ENCODE measurements at regions not wholly inside any gene's neighbourhood (a gene's known extent, or its start where the extent isn't known, plus 50 kb on each side); places are given as distances from the start of the nearest gene placed in this dataset.
"Not testable (repeated sequence)": the region's sequence is repeated elsewhere in the genome, so short reads cannot be mapped to it uniquely, and the experiment has no call there.

DNA sequence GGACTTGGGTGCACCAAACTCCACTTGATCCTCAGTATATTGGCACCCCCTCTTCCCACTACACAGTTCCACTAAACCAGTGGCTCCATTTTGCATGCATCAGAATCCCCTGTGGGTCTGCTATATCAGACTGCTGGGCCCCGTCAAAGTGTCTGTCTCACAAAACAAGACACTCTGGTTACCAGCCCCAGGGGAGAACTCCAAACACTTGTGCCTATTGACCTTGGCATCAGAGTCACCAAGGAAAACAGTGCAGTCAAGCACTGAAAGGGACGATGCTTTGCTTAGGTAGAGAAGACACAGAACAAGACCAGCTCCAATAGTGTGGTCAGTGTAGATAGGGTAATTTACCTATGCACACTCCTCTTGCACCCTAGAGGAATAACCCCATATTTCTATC is 205.8 kb upstream of the RAI14 start:
- no peak overlapping the region for H3K4me3 ChIP-seq (ENCODE audit: low read depth, low read length)
- TF ChIP-seq POLR2A (IDR thresholded peaks at IDR 0.05; ENCODE audit: extremely low read depth, insufficient read length) (no peak), MYC (IDR thresholded peaks at IDR 0.05; ENCODE audit: low read depth, low read length) (no peak)
- TF ChIP-seq, protein P1, sequence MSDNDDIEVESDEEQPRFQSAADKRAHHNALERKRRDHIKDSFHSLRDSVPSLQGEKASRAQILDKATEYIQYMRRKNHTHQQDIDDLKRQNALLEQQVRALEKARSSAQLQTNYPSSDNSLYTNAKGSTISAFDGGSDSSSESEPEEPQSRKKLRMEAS (IDR thresholded peaks at IDR 0.05; ENCODE audit: low read depth, low read length), result no peak
- no peak for DNase-seq (ENCODE audit: low read depth)

DNA sequence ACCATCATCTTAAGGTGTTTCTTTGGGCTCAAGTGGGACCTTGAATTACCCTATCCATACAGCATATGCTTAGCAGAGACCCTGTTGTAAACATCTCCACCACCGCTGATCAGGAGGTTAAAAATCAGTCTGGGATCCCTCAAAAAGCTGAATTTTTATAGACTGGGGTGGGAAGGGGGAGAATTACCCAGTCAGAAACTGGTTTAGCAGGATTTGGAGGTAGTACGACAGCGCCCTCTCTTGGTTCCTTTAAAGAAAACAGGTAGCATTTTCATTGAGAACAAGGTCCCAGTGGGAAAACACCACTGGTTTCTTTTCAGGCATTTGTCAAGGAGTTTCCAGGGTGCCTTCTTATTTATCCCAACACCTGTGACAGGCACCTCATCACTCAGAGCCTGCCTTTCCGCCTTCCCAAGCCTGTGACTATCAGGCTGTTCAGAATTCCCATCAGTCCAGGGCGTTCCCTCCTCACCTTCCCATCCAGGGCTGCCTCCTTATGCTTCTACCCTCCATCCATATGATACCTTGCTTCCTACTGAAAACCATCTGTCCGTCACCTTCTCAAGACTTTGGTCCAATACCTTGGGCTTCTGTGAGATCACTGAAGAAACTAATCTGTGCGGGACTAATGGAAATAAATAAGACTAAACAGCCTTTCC is 203.8 kb upstream of the RAI14 start:
- TF ChIP-seq MYC (IDR thresholded peaks at IDR 0.05; ENCODE audit: low read depth, low read length) (no peak), POLR2A (IDR thresholded peaks at IDR 0.05; ENCODE audit: extremely low read depth, insufficient read length) (no peak)
- TF ChIP-seq, protein P1 (IDR thresholded peaks at IDR 0.05; ENCODE audit: low read depth, low read length), result 0 out of 2 replicates have a peak, but pooled peaks have one; percentile 15
- TF ChIP-seq, protein P2, sequence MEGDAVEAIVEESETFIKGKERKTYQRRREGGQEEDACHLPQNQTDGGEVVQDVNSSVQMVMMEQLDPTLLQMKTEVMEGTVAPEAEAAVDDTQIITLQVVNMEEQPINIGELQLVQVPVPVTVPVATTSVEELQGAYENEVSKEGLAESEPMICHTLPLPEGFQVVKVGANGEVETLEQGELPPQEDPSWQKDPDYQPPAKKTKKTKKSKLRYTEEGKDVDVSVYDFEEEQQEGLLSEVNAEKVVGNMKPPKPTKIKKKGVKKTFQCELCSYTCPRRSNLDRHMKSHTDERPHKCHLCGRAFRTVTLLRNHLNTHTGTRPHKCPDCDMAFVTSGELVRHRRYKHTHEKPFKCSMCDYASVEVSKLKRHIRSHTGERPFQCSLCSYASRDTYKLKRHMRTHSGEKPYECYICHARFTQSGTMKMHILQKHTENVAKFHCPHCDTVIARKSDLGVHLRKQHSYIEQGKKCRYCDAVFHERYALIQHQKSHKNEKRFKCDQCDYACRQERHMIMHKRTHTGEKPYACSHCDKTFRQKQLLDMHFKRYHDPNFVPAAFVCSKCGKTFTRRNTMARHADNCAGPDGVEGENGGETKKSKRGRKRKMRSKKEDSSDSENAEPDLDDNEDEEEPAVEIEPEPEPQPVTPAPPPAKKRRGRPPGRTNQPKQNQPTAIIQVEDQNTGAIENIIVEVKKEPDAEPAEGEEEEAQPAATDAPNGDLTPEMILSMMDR (IDR thresholded peaks at IDR 0.05; ENCODE audit: low read depth, low read length), result peak; percentile 12
- DNase-seq (ENCODE audit: low read depth), result peak; percentile 36
- no peak overlapping the region for H3K4me3 ChIP-seq (ENCODE audit: low read depth, low read length)

DNA sequence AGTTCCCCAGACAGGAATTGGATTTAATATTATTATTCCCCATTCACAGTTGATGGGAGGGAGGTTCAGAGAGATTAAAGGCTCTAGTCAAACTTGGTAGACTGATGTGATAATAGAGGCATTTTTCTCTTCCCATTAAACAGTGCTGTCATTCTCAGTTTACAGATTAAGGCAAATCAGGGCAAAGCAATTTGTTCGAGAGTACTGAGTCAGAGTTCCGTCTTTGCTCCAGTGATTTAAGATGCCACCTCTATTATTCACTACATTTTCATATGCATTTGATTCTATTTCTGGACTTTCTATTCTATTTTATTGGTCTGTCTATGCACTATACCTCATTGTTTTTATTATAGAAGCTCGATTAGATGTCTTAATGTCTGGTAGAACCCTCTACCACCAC is 201.0 kb upstream of the RAI14 start:
- TF ChIP-seq, protein P2 (IDR thresholded peaks at IDR 0.05; ENCODE audit: low read depth, low read length), result no peak
- no peak for TF ChIP-seq POLR2A (IDR thresholded peaks at IDR 0.05; ENCODE audit: extremely low read depth, insufficient read length)
- TF ChIP-seq, protein P1 (IDR thresholded peaks at IDR 0.05; ENCODE audit: low read depth, low read length), result no peak
- TF ChIP-seq MYC (IDR thresholded peaks at IDR 0.05; ENCODE audit: low read depth, low read length), result no peak
- no peak overlapping the region for H3K4me3 ChIP-seq (ENCODE audit: low read depth, low read length)
- no peak for DNase-seq (ENCODE audit: low read depth)

DNA sequence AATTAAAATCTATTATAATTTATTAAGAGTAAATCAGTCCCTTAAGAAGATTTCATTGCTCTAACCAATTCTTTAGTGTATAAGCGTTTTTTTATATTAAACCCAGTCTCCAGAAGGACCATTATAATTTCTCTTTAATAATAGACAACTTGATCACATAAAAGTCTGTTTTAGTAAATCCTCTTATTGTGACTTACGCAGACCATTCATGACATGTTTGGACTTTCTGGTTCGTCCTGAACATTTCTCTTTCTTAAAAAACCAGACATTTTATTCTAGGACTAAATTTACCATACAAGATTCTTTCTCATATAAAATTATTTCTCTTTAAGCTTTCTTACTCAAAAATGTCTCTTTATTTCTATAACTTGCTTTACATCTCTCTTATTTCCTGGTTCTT is 196.2 kb upstream of the RAI14 start:
- H3K4me3 ChIP-seq (ENCODE audit: low read depth, low read length), result no peak overlapping the region
- DNase-seq (ENCODE audit: low read depth), result no peak
- TF ChIP-seq MYC (IDR thresholded peaks at IDR 0.05; ENCODE audit: low read depth, low read length) (no peak), POLR2A (IDR thresholded peaks at IDR 0.05; ENCODE audit: extremely low read depth, insufficient read length) (no peak)
- TF ChIP-seq, protein P2 (IDR thresholded peaks at IDR 0.05; ENCODE audit: low read depth, low read length), result no peak
- TF ChIP-seq, protein P1 (IDR thresholded peaks at IDR 0.05; ENCODE audit: low read depth, low read length), result no peak

DNA sequence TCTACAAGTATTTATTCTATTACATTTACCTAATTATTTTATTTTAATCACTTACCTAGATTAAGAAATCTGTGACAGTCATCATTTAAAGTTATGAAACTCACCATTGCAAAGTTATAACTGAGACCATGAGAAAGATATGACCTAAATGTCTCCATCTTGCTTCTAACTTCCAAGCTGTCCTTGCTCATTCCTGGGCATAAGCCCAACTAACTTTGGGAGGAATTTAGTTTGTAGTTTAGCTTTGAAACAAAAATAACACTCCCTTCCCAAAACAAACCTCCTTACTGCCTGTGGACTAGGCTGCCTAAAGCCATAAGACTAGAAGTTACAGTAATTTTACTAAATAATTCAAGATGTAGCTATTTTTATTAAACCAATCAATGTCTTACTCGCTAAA is 195.6 kb upstream of the RAI14 start:
- H3K4me3 ChIP-seq (ENCODE audit: low read depth, low read length), result no peak overlapping the region
- no peak for DNase-seq (ENCODE audit: low read depth)
- TF ChIP-seq, protein P1 (IDR thresholded peaks at IDR 0.05; ENCODE audit: low read depth, low read length), result no peak
- TF ChIP-seq, protein P2 (IDR thresholded peaks at IDR 0.05; ENCODE audit: low read depth, low read length), result no peak
- TF ChIP-seq MYC (IDR thresholded peaks at IDR 0.05; ENCODE audit: low read depth, low read length), result no peak
- no peak for TF ChIP-seq POLR2A (IDR thresholded peaks at IDR 0.05; ENCODE audit: extremely low read depth, insufficient read length)

DNA sequence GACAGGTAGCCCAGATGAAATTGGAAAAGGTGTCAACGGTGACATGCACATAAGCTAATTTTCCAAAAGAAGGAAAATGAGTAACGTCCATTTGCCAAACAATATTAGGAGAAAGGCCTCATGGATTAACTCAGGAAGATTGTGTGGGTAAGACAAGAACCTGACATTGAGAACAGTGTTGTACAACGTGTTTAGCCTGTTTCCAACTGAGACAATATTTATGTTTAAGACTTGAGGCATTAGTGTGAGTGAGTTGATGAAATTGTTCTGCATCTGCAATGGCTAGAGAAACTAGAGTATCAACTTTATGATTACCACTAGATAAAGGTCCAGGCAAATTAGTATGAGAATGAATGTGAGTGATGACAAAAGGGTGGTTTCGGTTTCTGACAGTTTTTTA is 191.3 kb upstream of the RAI14 start:
- TF ChIP-seq, protein P1 (IDR thresholded peaks at IDR 0.05; ENCODE audit: low read depth, low read length), result no peak
- H3K4me3 ChIP-seq (ENCODE audit: low read depth, low read length), result no peak overlapping the region
- DNase-seq (ENCODE audit: low read depth), result no peak

DNA sequence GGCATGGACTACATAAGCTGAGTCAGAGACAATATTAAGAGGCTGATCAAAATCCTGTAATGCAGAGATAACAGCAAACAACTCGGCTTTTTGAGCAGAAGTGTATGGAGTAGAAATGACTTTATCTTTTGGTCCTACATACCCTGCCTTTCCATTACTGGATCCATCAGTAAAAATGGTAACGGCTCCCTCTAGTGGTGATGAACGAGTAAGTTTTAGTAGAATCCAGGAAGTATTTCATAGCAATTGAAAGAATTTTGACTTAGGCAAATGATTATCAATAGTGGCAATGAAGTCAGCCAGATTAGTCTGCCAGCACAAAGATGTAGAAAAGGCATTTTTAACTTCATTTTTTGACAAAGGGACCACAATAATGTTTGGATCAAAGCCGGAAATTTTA is 190.8 kb upstream of the RAI14 start:
- peak; percentile 68 for DNase-seq (ENCODE audit: low read depth)
- not testable (repeated sequence) for H3K4me3 ChIP-seq (ENCODE audit: low read depth, low read length)

DNA sequence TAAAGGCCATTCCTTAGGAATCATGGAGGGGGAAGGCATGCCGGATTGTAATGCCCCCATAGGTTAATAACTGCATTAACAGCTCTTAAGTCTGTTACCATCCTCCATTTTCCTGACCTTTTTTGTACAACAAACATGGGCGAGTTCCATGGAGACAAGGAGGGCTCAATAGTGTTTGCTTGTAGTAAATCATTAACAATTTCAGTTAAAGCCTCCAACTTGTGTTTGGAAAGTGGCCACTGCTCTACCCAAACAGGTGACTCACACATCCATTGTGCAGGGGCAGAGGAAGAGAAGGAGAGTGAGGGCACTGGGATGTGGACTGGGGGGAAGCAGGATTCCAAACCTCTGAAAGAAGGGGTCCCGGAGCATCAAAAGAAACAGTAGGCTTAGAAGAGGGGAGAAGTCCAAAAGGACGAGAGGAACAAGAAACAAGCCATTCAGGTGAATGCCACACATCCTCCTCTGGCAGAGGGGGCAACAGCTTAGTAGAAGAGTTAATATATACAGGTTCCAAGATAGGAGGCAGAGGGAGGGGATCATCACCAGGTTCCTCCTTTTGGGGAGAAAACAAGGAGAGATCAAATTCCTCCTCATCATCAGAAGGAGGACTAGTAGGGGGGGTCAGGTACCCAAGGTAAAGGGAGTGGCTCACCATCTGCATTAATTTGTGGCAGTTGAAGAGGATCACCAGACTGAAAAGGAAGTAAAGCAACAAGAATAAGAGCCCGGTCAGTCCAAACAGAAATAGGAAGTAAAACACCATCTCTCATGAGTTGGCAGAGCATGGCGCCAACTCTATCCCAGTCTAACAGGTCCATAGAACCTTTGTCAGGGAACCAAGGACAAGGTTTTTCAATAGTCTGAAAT is 189.4 kb upstream of the RAI14 start:
- DNase-seq (ENCODE audit: low read depth); H3K4me3 ChIP-seq (ENCODE audit: low read depth, low read length): not testable (repeated sequence)
